ENCODE measurements at regions not wholly inside any gene's neighbourhood (a gene's known extent, or its start where the extent isn't known, plus 50 kb on each side); places are given as distances from the start of the nearest gene placed in this dataset.

DNA sequence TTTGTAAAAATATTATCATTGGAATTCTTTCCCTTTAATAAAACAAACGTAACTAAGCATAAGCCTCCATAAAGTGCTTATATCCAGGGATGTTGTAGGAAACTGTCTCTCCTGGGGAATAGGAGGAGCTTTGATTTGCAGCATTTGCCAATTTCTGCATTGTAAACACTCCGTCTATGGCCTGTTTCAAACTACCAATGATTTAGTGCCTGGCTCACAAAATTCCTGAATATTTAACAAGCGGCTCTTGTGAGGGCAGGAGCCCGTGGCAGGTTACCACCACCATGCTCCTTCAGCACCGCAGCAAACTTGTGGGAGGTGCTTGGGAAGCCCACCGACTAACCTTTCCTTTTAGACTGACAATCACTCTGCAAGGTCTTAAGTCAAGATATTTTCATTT is 520.3 kb downstream of the SOX11 start:
- no peak overlapping the region for H3K4me3 ChIP-seq (ENCODE audit: low read depth, low read length)
- TF ChIP-seq, protein P1, sequence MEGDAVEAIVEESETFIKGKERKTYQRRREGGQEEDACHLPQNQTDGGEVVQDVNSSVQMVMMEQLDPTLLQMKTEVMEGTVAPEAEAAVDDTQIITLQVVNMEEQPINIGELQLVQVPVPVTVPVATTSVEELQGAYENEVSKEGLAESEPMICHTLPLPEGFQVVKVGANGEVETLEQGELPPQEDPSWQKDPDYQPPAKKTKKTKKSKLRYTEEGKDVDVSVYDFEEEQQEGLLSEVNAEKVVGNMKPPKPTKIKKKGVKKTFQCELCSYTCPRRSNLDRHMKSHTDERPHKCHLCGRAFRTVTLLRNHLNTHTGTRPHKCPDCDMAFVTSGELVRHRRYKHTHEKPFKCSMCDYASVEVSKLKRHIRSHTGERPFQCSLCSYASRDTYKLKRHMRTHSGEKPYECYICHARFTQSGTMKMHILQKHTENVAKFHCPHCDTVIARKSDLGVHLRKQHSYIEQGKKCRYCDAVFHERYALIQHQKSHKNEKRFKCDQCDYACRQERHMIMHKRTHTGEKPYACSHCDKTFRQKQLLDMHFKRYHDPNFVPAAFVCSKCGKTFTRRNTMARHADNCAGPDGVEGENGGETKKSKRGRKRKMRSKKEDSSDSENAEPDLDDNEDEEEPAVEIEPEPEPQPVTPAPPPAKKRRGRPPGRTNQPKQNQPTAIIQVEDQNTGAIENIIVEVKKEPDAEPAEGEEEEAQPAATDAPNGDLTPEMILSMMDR (IDR thresholded peaks at IDR 0.05; ENCODE audit: low read depth, low read length, missing control alignments), result no peak
- DNase-seq (ENCODE audit: low read depth), result no peak

DNA sequence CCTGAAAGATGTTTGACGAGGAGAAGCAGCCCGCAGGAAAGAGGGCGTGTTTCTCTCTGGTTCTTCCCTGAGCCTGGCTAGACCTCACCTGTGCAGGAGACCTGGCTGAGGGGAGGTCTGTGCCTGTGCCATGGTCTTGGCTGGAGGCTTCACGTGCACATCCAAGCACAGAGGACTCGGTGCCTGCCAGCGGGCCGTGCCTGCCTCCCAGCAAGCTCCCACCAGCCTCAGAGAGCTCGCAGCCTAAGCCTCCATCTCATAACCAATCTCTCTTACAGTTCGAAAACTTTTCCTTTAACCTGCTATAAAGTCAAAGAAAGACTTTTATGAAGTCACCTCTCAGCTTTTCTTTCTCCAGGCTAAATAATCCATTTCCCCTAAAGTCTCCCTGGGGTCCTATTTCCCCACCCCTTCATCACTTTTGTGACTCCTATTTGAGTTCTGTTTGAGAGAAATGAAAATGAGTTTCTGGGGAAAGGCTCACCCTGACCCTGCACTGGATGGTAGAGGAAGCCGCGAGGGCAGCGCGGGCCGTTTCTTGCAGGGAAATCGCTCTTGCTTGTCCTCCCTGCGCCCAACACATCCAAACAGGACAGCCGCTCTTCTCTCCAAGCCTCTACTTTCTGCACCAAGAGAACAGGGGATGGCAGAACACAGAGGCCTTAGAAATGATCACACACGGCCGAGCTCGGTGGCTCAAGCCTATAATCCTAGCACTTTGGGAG is 521.0 kb downstream of the SOX11 start:
- TF ChIP-seq, protein P1 (IDR thresholded peaks at IDR 0.05; ENCODE audit: low read depth, low read length, missing control alignments), result no peak
- no peak for DNase-seq (ENCODE audit: low read depth)
- no peak overlapping the region for H3K4me3 ChIP-seq (ENCODE audit: low read depth, low read length)

DNA sequence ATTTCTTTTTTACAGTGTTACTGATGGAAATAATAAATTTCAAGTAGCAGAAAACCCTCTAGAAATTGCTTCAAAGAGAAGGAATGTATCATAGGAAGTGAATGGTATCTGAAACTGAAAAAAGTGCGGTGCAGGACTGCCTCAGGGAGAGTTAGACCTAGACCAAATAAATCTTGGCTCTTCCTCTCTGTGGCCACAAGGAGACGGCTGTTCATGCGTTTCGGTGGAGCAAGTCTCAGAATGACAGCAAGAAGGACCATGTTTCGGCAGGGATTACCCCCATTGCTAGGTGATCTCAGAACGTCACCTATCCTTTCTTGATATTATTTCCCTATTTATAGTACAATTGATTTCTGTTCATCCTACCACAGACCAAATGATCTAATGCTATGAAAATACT is 522.3 kb downstream of the SOX11 start:
- no peak for DNase-seq (ENCODE audit: low read depth)

DNA sequence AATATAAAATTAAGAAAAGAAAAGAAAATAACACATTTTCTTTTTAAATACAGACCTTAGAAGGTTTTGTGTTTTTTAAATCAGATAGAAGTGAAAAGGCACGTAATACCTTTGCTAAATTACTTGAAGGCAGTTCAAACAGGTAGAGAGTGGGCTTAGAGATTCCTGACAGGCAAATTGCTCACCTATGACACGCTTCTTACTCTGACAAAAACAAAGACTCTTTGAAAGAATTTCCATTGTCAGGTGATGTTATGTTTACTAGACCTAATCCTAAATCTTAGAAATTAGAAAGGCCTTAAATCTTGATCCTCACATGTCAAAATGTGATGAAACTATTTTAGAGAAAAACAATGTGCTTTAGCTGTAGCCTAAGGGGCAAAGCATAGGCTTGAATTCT is 522.9 kb downstream of the SOX11 start:
- TF ChIP-seq, protein P1 (IDR thresholded peaks at IDR 0.05; ENCODE audit: low read depth, low read length, missing control alignments), result no peak
- no peak for DNase-seq (ENCODE audit: low read depth)
- no peak overlapping the region for H3K4me3 ChIP-seq (ENCODE audit: low read depth, low read length)

More for the DNA sequence above, 522.3 kb downstream of the SOX11 start:
- H3K4me3 ChIP-seq (ENCODE audit: low read depth, low read length), result no peak overlapping the region
- TF ChIP-seq, protein P1 (IDR thresholded peaks at IDR 0.05; ENCODE audit: low read depth, low read length, missing control alignments), result no peak

DNA sequence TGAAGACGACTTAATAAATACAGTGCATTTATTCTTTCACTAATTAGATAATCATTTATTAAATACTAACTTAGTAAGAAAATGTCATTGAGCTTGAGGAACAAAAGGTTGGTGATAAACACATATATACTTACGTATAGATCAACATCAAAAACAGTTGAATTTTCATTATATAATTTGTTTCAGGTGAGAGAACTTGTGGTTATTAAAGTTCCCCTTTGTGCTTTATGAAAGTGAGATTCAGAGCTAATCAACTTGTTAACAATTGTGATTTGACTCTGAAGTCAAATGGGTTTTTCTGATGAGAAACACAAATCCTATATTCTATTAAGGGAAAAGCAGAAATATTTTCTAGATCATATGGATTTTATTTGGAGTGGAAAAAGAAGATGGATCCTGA is 524.0 kb downstream of the SOX11 start:
- TF ChIP-seq, protein P1 (IDR thresholded peaks at IDR 0.05; ENCODE audit: low read depth, low read length, missing control alignments), result no peak
- no peak overlapping the region for H3K4me3 ChIP-seq (ENCODE audit: low read depth, low read length)
- no peak for DNase-seq (ENCODE audit: low read depth)

DNA sequence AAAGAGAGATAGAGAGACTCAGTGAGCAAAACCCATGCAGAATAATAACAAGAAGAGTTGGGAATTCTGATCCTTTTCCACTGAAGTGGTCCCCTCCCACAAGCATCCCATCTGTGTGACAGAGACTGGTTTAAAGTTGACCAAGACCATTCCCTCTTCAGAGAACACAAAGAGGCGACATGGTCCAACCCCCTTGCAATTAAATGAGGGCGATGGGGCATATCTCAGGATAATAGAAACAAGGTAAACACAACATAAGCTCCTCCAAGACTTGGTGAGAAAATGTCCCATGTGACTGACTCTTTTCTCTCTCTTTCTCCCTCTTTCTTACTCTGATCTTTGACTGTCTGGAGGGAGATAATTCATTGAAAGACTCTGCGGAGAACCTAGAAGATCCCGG is 526.7 kb downstream of the SOX11 start:
- no peak overlapping the region for H3K4me3 ChIP-seq (ENCODE audit: low read depth, low read length)
- TF ChIP-seq, protein P1 (IDR thresholded peaks at IDR 0.05; ENCODE audit: low read depth, low read length, missing control alignments), result no peak
- no peak for DNase-seq (ENCODE audit: low read depth)

DNA sequence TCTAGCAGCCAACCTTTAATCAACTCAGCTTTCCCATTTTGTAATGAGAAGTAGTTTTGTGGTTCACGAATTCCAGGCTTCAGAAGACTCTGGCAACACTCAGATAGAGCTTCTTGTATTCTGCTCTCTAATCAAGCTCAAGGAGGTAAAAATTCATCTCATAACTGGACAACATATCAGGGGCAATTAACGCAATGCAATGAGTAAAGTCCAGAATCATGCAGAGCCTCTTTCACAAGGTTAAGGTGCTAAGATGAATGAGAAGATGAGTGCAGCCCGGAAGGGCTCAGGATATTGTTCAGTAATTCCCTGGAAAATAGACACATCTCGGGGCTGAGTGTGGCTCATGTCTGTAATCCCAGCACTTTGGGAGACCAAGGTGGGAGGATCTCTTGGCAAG is 527.7 kb downstream of the SOX11 start:
- no peak overlapping the region for H3K4me3 ChIP-seq (ENCODE audit: low read depth, low read length)
- TF ChIP-seq, protein P1 (IDR thresholded peaks at IDR 0.05; ENCODE audit: low read depth, low read length, missing control alignments), result no peak
- DNase-seq (ENCODE audit: low read depth), result no peak

Data from GM12864 (cell line).